IMR-90 (cell line): ENCODE measurements at regions not wholly inside any gene's neighbourhood (a gene's known extent, or its start where the extent isn't known, plus 50 kb on each side); places are given as distances from the start of the nearest gene placed in this dataset.

Experiments
- ATAC-seq: fragments of 200-7000 bp; cut with Tn5 transposase; 2 replicates; pipeline ENCODE4 v1.9.1; 2020; ENCODE audit warnings: low read depth, mild to moderate bottlenecking, moderate library complexity
- BruUV-seq: library from RNA; stranded (reverse); fragments of 400-500 nt; replicated peaks from 2 replicates; lab custom pipeline; 2021; lab: Mats Ljungman, UMichigan
- CTCF ChIA-PET: fragments of 300-600 bp; formaldehyde crosslinking; extraction: SDS; loops from one replicate; lab custom pipeline; 2021; ENCODE audit warnings: antibody characterized with exemption; lab: Yijun Ruan, JAX
- POLR2A ChIA-PET: fragments of 300-600 bp; sonication (Branson Sonifier 250); formaldehyde crosslinking; loops from one replicate; lab custom pipeline; 2022; ENCODE audit warnings: antibody characterized with exemption; ENCODE audit not compliant: unreplicated experiment; lab: Charles Lee
- DNase-seq: peaks from one replicate; pipeline ENCODE4 v3.0.0; 2013
- H2AFZ ChIP-seq: replicated peaks from 2 replicates; pipeline ENCODE3; 2013; ENCODE audit warnings: low read length, mild to moderate bottlenecking; ENCODE audit not compliant: poor library complexity
- H2AK5ac ChIP-seq: 2 replicates; pipeline ENCODE4 v1.6.1; 2013; ENCODE audit warnings: low read depth, low read length, inconsistent platforms
- H2AK9ac ChIP-seq: replicated peaks from 2 replicates; pipeline ENCODE3; 2013; ENCODE audit warnings: mild to moderate bottlenecking, low read depth, low read length, moderate library complexity; ENCODE audit not compliant: poor library complexity
- H2BK120ac ChIP-seq: 2 replicates; pipeline ENCODE4 v1.6.1; 2013; ENCODE audit warnings: low read depth, low read length, inconsistent platforms
- H2BK15ac ChIP-seq: 3 replicates; pipeline ENCODE4 v1.6.1; 2013; ENCODE audit warnings: low read depth, low read length, inconsistent platforms
- H2BK20ac ChIP-seq: 2 replicates; pipeline ENCODE4 v1.6.1; 2013; ENCODE audit warnings: low read depth, mild to moderate bottlenecking, inconsistent platforms, low read length, moderate library complexity
- H2BK5ac ChIP-seq: 2 replicates; pipeline ENCODE4 v1.6.1; 2013; ENCODE audit warnings: mild to moderate bottlenecking, low read depth, low read length, inconsistent platforms; ENCODE audit not compliant: poor library complexity, severe bottlenecking
- H3K14ac ChIP-seq: replicated peaks from 2 replicates; pipeline ENCODE4 v1.6.1; 2013; ENCODE audit warnings: low read depth, low read length, inconsistent platforms
- H3K18ac ChIP-seq: 2 replicates; pipeline ENCODE4 v1.6.1; 2013; ENCODE audit warnings: low read depth, low read length, control low read depth
- H3K23ac ChIP-seq: 2 replicates; pipeline ENCODE4 v1.6.1; 2013; ENCODE audit warnings: low read depth, low read length, inconsistent platforms
- H3K27ac ChIP-seq: 2 replicates; pipeline ENCODE4 v1.5.1; 2013; ENCODE audit warnings: mild to moderate bottlenecking, control low read depth, low read length; ENCODE audit not compliant: insufficient read depth
- H3K27me3 ChIP-seq: 2 replicates; pipeline ENCODE4 v1.6.1; 2013; ENCODE audit warnings: low read length; ENCODE audit not compliant: control insufficient read depth, insufficient read depth
- H3K36me3 ChIP-seq: 2 replicates; pipeline ENCODE4 v1.6.1; 2013; ENCODE audit warnings: low read length, mixed read lengths; ENCODE audit not compliant: control insufficient read depth, insufficient read depth
- H3K4ac ChIP-seq: 2 replicates; pipeline ENCODE4 v1.6.1; 2013; ENCODE audit warnings: low read depth, low read length, inconsistent platforms
- H3K4me1 ChIP-seq: 2 replicates; pipeline ENCODE4 v1.6.1; 2013; ENCODE audit warnings: low read length, mixed read lengths; ENCODE audit not compliant: control insufficient read depth, insufficient read depth
- H3K4me2 ChIP-seq: 2 replicates; pipeline ENCODE4 v1.6.1; 2013; ENCODE audit warnings: low read depth, mild to moderate bottlenecking, control low read depth, low read length, moderate library complexity
- H3K4me3 ChIP-seq: 2 replicates; pipeline ENCODE4 v1.5.1; 2013; ENCODE audit warnings: low read depth, mild to moderate bottlenecking, control low read depth, low read length, moderate library complexity; ENCODE audit not compliant: insufficient read depth
- H3K56ac ChIP-seq: 2 replicates; pipeline ENCODE4 v1.6.1; 2013; ENCODE audit warnings: low read length, inconsistent platforms; ENCODE audit not compliant: insufficient read depth; ENCODE audit errors: extremely low read depth
- H3K79me1 ChIP-seq, 2 experiments: 2 replicates each; pipeline ENCODE4 v1.6.1; 2013; ENCODE audit warnings: low read length in 2 of 2, inconsistent platforms in 1 of 2, low read depth in 1 of 2
- H3K9ac ChIP-seq: 2 replicates; pipeline ENCODE4 v1.6.1; 2013; ENCODE audit warnings: low read depth, low read length, control low read depth
- H3K9me1 ChIP-seq: 2 replicates; pipeline ENCODE4 v1.6.1; 2013; ENCODE audit warnings: low read length, inconsistent platforms; ENCODE audit not compliant: insufficient read depth
- H3K9me3 ChIP-seq: 2 replicates; pipeline ENCODE4 v1.6.1; 2013; ENCODE audit warnings: low read length; ENCODE audit not compliant: control insufficient read depth, insufficient read depth
- H4K20me1 ChIP-seq: 2 replicates; pipeline ENCODE4 v1.6.1; 2013; ENCODE audit warnings: low read length, inconsistent platforms; ENCODE audit not compliant: insufficient read depth
- H4K5ac ChIP-seq: 2 replicates; pipeline ENCODE4 v1.6.1; 2013; ENCODE audit warnings: mild to moderate bottlenecking, low read depth, low read length, control low read depth
- H4K8ac ChIP-seq, 2 experiments: 2 replicates each; pipeline ENCODE4 v1.6.1; 2013; ENCODE audit warnings: low read depth in 2 of 2, low read length in 2 of 2, control low read depth in 1 of 2, inconsistent platforms in 1 of 2
- H4K91ac ChIP-seq: 2 replicates; pipeline ENCODE4 v1.6.1; 2013; ENCODE audit warnings: low read depth, low read length, inconsistent platforms; ENCODE audit not compliant: insufficient read depth
- BHLHE40 ChIP-seq: fragments of 150-350 bp; IDR thresholded peaks from 2 replicates; pipeline ENCODE4 v1.6.1; 2016; ENCODE audit warnings: mild to moderate bottlenecking, low read depth, low read length
- CHD1 ChIP-seq: IDR thresholded peaks from 2 replicates; pipeline ENCODE4 v1.6.1; 2012; ENCODE audit warnings: low read depth, low read length, improper control_type of control experiment
- SMC3 ChIP-seq: fragments of 150-350 bp; IDR thresholded peaks from 2 replicates; pipeline ENCODE4 v1.6.1; 2016; ENCODE audit warnings: low read depth, mild to moderate bottlenecking, antibody characterized with exemption, low read length, moderate library complexity
- WGBS, 2 experiments: methylation state at CpG; one replicate each; pipeline versions ENCODE4 v1.1.5 to v1.1.7; 2013; ENCODE audit warnings: missing lambda C conversion rate in 2 of 2; ENCODE audit not compliant: insufficient read length in 1 of 2; ENCODE audit errors: extremely low coverage in 2 of 2; 5-methylcytosine and 5-hydroxymethylcytosine counted together
- dilution Hi-C: fragments of 300-500 bp; cut with HindIII; formaldehyde crosslinking; loops from one replicate; pipeline ENCODE4 v1.14.3; 2018; ENCODE audit warnings: low sequenced_read_pairs; ENCODE audit not compliant: unreplicated experiment
- in situ Hi-C: fragments of 300-500 bp; cut with MboI; formaldehyde crosslinking; loops from 3 replicates; pipeline ENCODE4 v1.14.3; 2019; ENCODE audit warnings: low sequenced_read_pairs, inconsistent platforms, mixed read lengths
- intact Hi-C: fragments of 100-400 bp; cut with micrococcal nuclease; formaldehyde crosslinking; loops from 2 replicates; pipeline ENCODE4 v1.10.0; 2022
- TF ChIP-seq, protein P1 (sequence below): fragments of 150-350 bp; IDR thresholded peaks from 2 replicates; pipeline ENCODE4 v1.6.1; 2016; ENCODE audit warnings: low read depth, mild to moderate bottlenecking, low read length, moderate library complexity, borderline replicate concordance

DNA sequence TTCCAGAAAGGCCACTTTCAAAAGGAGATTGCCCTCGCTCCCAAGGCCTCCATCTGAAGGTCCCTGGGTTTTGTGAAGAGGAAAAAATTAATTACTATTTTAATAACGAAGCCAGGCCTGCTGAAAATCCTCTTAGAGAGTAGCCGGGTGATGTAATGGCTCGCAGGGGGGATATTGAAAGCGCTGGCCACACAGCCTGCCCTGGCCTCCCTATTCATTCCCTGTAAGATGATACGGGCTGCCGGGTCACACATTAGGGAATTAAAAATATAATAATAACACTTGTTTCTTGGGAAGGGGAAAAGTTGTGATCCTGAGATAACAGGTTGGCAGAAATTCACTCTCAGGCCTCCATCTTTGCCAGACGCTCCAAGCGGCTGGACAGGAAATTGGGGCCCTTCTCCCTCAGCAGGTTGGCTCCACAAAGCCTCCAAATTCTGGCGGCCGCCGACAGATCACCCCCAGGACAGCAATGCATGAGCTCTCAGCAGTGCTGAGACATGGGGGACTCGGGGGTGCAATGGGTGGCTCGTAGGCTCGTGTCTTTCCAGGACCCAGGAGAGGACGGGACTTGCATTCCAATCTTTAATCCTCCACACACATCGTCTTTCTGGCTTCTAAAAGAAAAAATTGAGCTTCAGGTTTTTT, 299.9 kb upstream of the SALL3 start:
- H3K4me1 ChIP-seq, result no peaks in the 10 kb centered on the region
- no peaks in the 10 kb centered on the region for H3K36me3 ChIP-seq
- H4K91ac ChIP-seq, result no peak overlapping the region
- TF ChIP-seq CHD1 (no peak), BHLHE40 (no peak), SMC3 (no peak)
- TF ChIP-seq, protein P1, sequence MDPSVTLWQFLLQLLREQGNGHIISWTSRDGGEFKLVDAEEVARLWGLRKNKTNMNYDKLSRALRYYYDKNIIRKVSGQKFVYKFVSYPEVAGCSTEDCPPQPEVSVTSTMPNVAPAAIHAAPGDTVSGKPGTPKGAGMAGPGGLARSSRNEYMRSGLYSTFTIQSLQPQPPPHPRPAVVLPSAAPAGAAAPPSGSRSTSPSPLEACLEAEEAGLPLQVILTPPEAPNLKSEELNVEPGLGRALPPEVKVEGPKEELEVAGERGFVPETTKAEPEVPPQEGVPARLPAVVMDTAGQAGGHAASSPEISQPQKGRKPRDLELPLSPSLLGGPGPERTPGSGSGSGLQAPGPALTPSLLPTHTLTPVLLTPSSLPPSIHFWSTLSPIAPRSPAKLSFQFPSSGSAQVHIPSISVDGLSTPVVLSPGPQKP, result no peak
- intact Hi-C loops (no loop called here), in situ Hi-C loops (no loop called here), dilution Hi-C loops (no loop called here)
- H2AK5ac ChIP-seq, result no peak overlapping the region
- H4K8ac ChIP-seq, result no peak overlapping the region
- no peak overlapping the region for H3K27ac ChIP-seq
- H3K23ac ChIP-seq, result no peak overlapping the region
- H3K4me3 ChIP-seq, result no peak overlapping the region
- no peak overlapping the region for H2AFZ ChIP-seq
- CTCF ChIA-PET, result no interaction called here
- BruUV-seq, result no TSS peak
- no peak overlapping the region for H3K4me2 ChIP-seq
- no peak overlapping the region for H4K5ac ChIP-seq
- no peaks in the 10 kb centered on the region for H4K20me1 ChIP-seq
- H3K9me3 ChIP-seq, result peaks cover 58% of the 10 kb centered on the region
- no peak overlapping the region for H2BK20ac ChIP-seq
- no peak for DNase-seq
- no peak overlapping the region for H3K18ac ChIP-seq
- no peak overlapping the region for H2BK15ac ChIP-seq
- no peak overlapping the region for H3K9ac ChIP-seq
- H3K79me1 ChIP-seq, result no peaks in the 10 kb centered on the region
- no CpG with 5 or more reads among the region's 17 CpGs for WGBS, 2 experiments
- H2BK120ac ChIP-seq, result no peak overlapping the region
- no peak overlapping the region for H3K4ac ChIP-seq
- no peaks in the 10 kb centered on the region for H3K27me3 ChIP-seq
- no peak overlapping the region for H3K56ac ChIP-seq
- no peak for ATAC-seq
- H2BK5ac ChIP-seq, result no peak overlapping the region
- H3K9me1 ChIP-seq, result no peaks in the 10 kb centered on the region
- POLR2A ChIA-PET, result no interaction called here
- no peak overlapping the region for H2AK9ac ChIP-seq
- no peak overlapping the region for H3K14ac ChIP-seq
